H9 (cell line): ENCODE measurements at regions not wholly inside any gene's neighbourhood (a gene's known extent, or its start where the extent isn't known, plus 50 kb on each side); places are given as distances from the start of the nearest gene placed in this dataset.

ENCODE experiments used
- DNase-seq: peaks from one replicate; pipeline ENCODE4 v3.0.0-alpha.2; 2017
- H2AFZ ChIP-seq: one replicate; pipeline ENCODE4 v1.6.1; 2013; ENCODE audit warnings: mild to moderate bottlenecking, low read length, control low read depth, moderate library complexity
- H2AK5ac ChIP-seq: 2 replicates; pipeline ENCODE4 v1.6.1; 2013; ENCODE audit warnings: low read length, control low read depth, mixed read lengths; ENCODE audit not compliant: insufficient read length
- H2BK120ac ChIP-seq: one replicate; pipeline ENCODE4 v1.6.1; 2013; ENCODE audit warnings: low read depth, mild to moderate bottlenecking, low read length, control low read depth, inconsistent platforms; ENCODE audit not compliant: poor library complexity, severe bottlenecking
- H2BK12ac ChIP-seq: 2 replicates; pipeline ENCODE4 v1.6.1; 2013; ENCODE audit warnings: low read length, control low read depth, mixed read lengths, low read depth; ENCODE audit not compliant: insufficient read length
- H2BK15ac ChIP-seq: 2 replicates; pipeline ENCODE4 v1.6.1; 2013; ENCODE audit warnings: low read depth, low read length, control low read depth
- H2BK20ac ChIP-seq: one replicate; pipeline ENCODE4 v1.6.1; 2013; ENCODE audit warnings: low read depth, mild to moderate bottlenecking, low read length, control low read depth, inconsistent platforms; ENCODE audit not compliant: poor library complexity, severe bottlenecking
- H2BK5ac ChIP-seq: 2 replicates; pipeline ENCODE4 v1.6.1; 2013; ENCODE audit warnings: low read length, control low read depth, mixed read lengths; ENCODE audit not compliant: insufficient read length
- H3K14ac ChIP-seq: 2 replicates; pipeline ENCODE4 v1.6.1; 2013; ENCODE audit warnings: low read length, control low read depth; ENCODE audit not compliant: insufficient read depth
- H3K18ac ChIP-seq: 2 replicates; pipeline ENCODE4 v1.6.1; 2013; ENCODE audit warnings: low read depth, mild to moderate bottlenecking, mixed read lengths, low read length, control low read depth; ENCODE audit not compliant: insufficient read length
- H3K23ac ChIP-seq: 2 replicates; pipeline ENCODE4 v1.6.1; 2013; ENCODE audit warnings: low read length, control low read depth, mixed read lengths, low read depth; ENCODE audit not compliant: insufficient read length
- H3K23me2 ChIP-seq: 2 replicates; pipeline ENCODE4 v1.6.1; 2013; ENCODE audit warnings: low read depth, mild to moderate bottlenecking, mixed read lengths, low read length, control low read depth; ENCODE audit not compliant: insufficient read length, poor library complexity, severe bottlenecking
- H3K27ac ChIP-seq: 2 replicates; pipeline ENCODE4 v1.5.1; 2013; ENCODE audit warnings: low read length, control low read depth, mixed read lengths, low read depth; ENCODE audit not compliant: insufficient read length
- H3K27me3 ChIP-seq: 2 replicates; pipeline ENCODE4 v1.6.1; 2013; ENCODE audit warnings: low read length, control low read depth, inconsistent platforms; ENCODE audit not compliant: insufficient read depth
- H3K4ac ChIP-seq: 2 replicates; pipeline ENCODE4 v1.6.1; 2013; ENCODE audit warnings: low read depth, mild to moderate bottlenecking, control low read depth, inconsistent platforms, low read length, moderate library complexity
- H3K4me1 ChIP-seq: 2 replicates; pipeline ENCODE4 v1.6.1; 2013; ENCODE audit warnings: low read length, control low read depth, inconsistent platforms; ENCODE audit not compliant: insufficient read depth
- H3K4me2 ChIP-seq: 2 replicates; pipeline ENCODE4 v1.6.1; 2013; ENCODE audit warnings: low read length, control low read depth, mixed read lengths; ENCODE audit not compliant: insufficient read length, insufficient read depth
- H3K56ac ChIP-seq: 2 replicates; pipeline ENCODE4 v1.6.1; 2013; ENCODE audit warnings: low read depth, mild to moderate bottlenecking, mixed read lengths, low read length, control low read depth; ENCODE audit not compliant: insufficient read length
- H3K79me1 ChIP-seq: 2 replicates; pipeline ENCODE4 v1.6.1; 2013; ENCODE audit warnings: low read depth, mild to moderate bottlenecking, moderate library complexity, low read length, control low read depth, inconsistent platforms; ENCODE audit not compliant: insufficient read depth, poor library complexity, severe bottlenecking
- H3K79me2 ChIP-seq: 2 replicates; pipeline ENCODE4 v1.6.1; 2013; ENCODE audit warnings: low read length, control low read depth, inconsistent platforms; ENCODE audit not compliant: insufficient read depth
- H3K9ac ChIP-seq: 2 replicates; pipeline ENCODE4 v1.6.1; 2013; ENCODE audit warnings: low read length, control low read depth, mixed read lengths; ENCODE audit not compliant: insufficient read length; ENCODE audit errors: extremely low read depth
- H3K9me3 ChIP-seq: one replicate; pipeline ENCODE4 v1.6.1; 2013; ENCODE audit warnings: low read depth, low read length, inconsistent platforms; ENCODE audit not compliant: control insufficient read depth
- H3T11ph ChIP-seq: one replicate; pipeline ENCODE4 v1.6.1; 2013; ENCODE audit warnings: mild to moderate bottlenecking, low read length, control low read depth, inconsistent platforms
- H4K20me1 ChIP-seq: one replicate; pipeline ENCODE4 v1.6.1; 2013; ENCODE audit not compliant: control insufficient read depth, insufficient read length, insufficient read depth
- H4K5ac ChIP-seq: 2 replicates; pipeline ENCODE4 v1.6.1; 2013; ENCODE audit warnings: low read depth, mild to moderate bottlenecking, mixed read lengths, low read length, control low read depth; ENCODE audit not compliant: insufficient read length
- H4K8ac ChIP-seq: replicated peaks from 2 replicates; pipeline ENCODE4 v1.6.1; 2013; ENCODE audit warnings: low read length, control low read depth, mixed read lengths, low read depth; ENCODE audit not compliant: insufficient read length
- H4K91ac ChIP-seq: 2 replicates; pipeline ENCODE4 v1.6.1; 2013; ENCODE audit warnings: low read depth, mild to moderate bottlenecking, moderate library complexity, mixed read lengths, low read length, control low read depth; ENCODE audit not compliant: insufficient read length
- H3K27ac Mint-ChIP-seq, 3 experiments: 2 replicates in 2 of 3; 3 replicates in 1 of 3; pipeline ENCODE4 v1.8.0; 2020 to 2021; ENCODE audit warnings: mixed read lengths in 3 of 3, mild to moderate bottlenecking in 1 of 3, moderate library complexity in 1 of 3
- H3K27me3 Mint-ChIP-seq: 2 replicates; pipeline ENCODE4 v1.8.0; 2021; ENCODE audit warnings: low read depth, mild to moderate bottlenecking, moderate library complexity, mixed read lengths
- H3K36me3 Mint-ChIP-seq, 3 experiments: 2 replicates in 2 of 3; 3 replicates in 1 of 3; pipeline ENCODE4 v1.8.0; 2020 to 2021; ENCODE audit warnings: low read depth in 3 of 3, mixed read lengths in 3 of 3; ENCODE audit not compliant: insufficient read depth in 1 of 3
- H3K4me1 Mint-ChIP-seq, 2 experiments: 2 replicates each; pipeline ENCODE4 v1.8.0; 2020; ENCODE audit warnings: mixed read lengths in 2 of 2
- H3K4me3 Mint-ChIP-seq, 2 experiments: 2 replicates in 1 of 2; 3 replicates in 1 of 2; pipeline ENCODE4 v1.8.0; 2020 to 2021; ENCODE audit warnings: mild to moderate bottlenecking in 2 of 2, mixed read lengths in 2 of 2, moderate library complexity in 1 of 2
- H3K9me3 Mint-ChIP-seq, 2 experiments: 2 replicates in 1 of 2; 3 replicates in 1 of 2; pipeline ENCODE4 v1.8.0; 2020; ENCODE audit warnings: mild to moderate bottlenecking in 2 of 2, mixed read lengths in 2 of 2, moderate library complexity in 1 of 2
- TF ChIP-seq, protein P1 (sequence below): fragments of 200-600 bp; sonication (generic); conservative IDR thresholded peaks from 3 replicates; pipeline ENCODE4 v1.8.0; 2021; ENCODE audit warnings: antibody characterized with exemption, mild to moderate bottlenecking

DNA sequence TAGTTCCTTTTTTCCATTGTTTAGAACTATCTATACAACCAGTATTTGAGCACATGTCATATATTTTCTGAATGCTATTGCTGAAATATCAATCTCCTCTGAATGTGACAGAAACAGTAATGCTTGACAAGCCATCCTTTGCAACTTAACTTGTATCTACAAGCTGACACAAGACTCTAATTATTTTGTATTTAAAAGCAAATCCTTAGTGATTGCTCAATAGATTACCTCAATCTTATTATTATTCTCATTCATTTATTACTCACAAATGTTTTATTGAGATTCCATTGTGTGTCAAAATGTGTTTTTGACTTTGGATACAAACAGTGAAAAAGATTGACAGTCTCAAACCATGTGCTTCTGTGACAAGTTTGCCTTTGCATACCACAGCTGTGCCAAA, 787.8 kb upstream of the PRR20A start:
- Histone ChIP-seq H2AK5ac (no peak overlapping the region), H2BK5ac (no peak overlapping the region), H4K20me1 (no peaks in the 10 kb centered on the region), H3K27ac (no peak overlapping the region), H2BK120ac (no peak overlapping the region), H3K18ac (no peak overlapping the region), H2BK15ac (no peak overlapping the region), H2BK12ac (no peak overlapping the region), H3K9me3 (no peaks in the 10 kb centered on the region), H4K8ac (no peak overlapping the region), H3K4me1 (no peaks in the 10 kb centered on the region; the same call in 1 of the 2 replicates), H3T11ph (no peak overlapping the region), H3K79me1 (no peaks in the 10 kb centered on the region), H3K27me3 (no peaks in the 10 kb centered on the region), H2BK20ac (no peak overlapping the region), H3K14ac (no peak overlapping the region), H2AFZ (no peak overlapping the region), H3K9ac (no peak overlapping the region), H4K91ac (no peak overlapping the region), H4K5ac (no peak overlapping the region), H3K56ac (no peak overlapping the region), H3K79me2 (peaks cover 1% of the 10 kb centered on the region; the same call in 1 of the 2 replicates), H3K4ac (no peak overlapping the region), H3K23me2 (no peaks in the 10 kb centered on the region), H3K23ac (no peak overlapping the region), H3K4me2 (no peak overlapping the region)
- no peak for DNase-seq
- Mint-ChIP-seq H3K4me3 (no peak overlapping the region), H3K27ac (no peak overlapping the region), H3K36me3 (no peaks in the 10 kb centered on the region), H3K4me1 (peaks cover 0 to 5% of the 10 kb centered on the region in 2 experiments; a peak in 1 of 4 replicates), H3K9me3 (peaks cover 0 to 2% of the 10 kb centered on the region in 2 experiments; a peak in 1 of 5 replicates), H3K27me3 (no peaks in the 10 kb centered on the region)
- TF ChIP-seq, protein P1, sequence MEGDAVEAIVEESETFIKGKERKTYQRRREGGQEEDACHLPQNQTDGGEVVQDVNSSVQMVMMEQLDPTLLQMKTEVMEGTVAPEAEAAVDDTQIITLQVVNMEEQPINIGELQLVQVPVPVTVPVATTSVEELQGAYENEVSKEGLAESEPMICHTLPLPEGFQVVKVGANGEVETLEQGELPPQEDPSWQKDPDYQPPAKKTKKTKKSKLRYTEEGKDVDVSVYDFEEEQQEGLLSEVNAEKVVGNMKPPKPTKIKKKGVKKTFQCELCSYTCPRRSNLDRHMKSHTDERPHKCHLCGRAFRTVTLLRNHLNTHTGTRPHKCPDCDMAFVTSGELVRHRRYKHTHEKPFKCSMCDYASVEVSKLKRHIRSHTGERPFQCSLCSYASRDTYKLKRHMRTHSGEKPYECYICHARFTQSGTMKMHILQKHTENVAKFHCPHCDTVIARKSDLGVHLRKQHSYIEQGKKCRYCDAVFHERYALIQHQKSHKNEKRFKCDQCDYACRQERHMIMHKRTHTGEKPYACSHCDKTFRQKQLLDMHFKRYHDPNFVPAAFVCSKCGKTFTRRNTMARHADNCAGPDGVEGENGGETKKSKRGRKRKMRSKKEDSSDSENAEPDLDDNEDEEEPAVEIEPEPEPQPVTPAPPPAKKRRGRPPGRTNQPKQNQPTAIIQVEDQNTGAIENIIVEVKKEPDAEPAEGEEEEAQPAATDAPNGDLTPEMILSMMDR = no peak
